ENCODE measurements at regions not wholly inside any gene's neighbourhood (a gene's known extent, or its start where the extent isn't known, plus 50 kb on each side); places are given as distances from the start of the nearest gene placed in this dataset.

- no peak for DNase-seq (ENCODE audit: low read depth in 6 of 9, low spot score in 9 of 9)
Measured at GRCh38 chr5:135718151-135718550, 116.3 kb upstream of the SLC25A48 start.

GRCh38 chr5:135715267-135716055, 119.0 kb upstream of the SLC25A48 start:
- H3K27ac ChIP-seq (ENCODE audit: low read depth in 1 of 2, low read length in 1 of 2) = no peak overlapping the region
- no peaks in the 10 kb centered on the region for H3K27me3 ChIP-seq (ENCODE audit: control insufficient read depth in 2 of 2, insufficient read depth in 1 of 2, low read length in 1 of 2)
- H3K9me3 ChIP-seq (ENCODE audit: control insufficient read depth in 2 of 2, insufficient read depth in 1 of 2, low read length in 1 of 2) = no peaks in the 10 kb centered on the region
- no peaks in the 10 kb centered on the region for H3K4me1 ChIP-seq (ENCODE audit: control insufficient read depth in 2 of 2, insufficient read depth in 2 of 2, low read length in 2 of 2)
- no peak overlapping the region for H3K4me3 ChIP-seq (ENCODE audit: low read length in 2 of 2)
- no peaks in the 10 kb centered on the region for H3K36me3 ChIP-seq (ENCODE audit: control insufficient read depth in 2 of 2, insufficient read depth in 2 of 2, low read length in 1 of 2)
- DNase-seq (ENCODE audit: low read depth in 6 of 9, low spot score in 9 of 9) = no peak
- 93% methylated on average over 4 of the region's 4 CpGs for WGBS

More at GRCh38 chr5:135718151-135718550, 116.3 kb upstream of the SLC25A48 start:
- Histone ChIP-seq H3K4me3 (ENCODE audit: low read length in 2 of 2) (no peak overlapping the region), H3K27me3 (ENCODE audit: control insufficient read depth in 2 of 2, insufficient read depth in 1 of 2, low read length in 1 of 2) (no peaks in the 10 kb centered on the region), H3K4me1 (ENCODE audit: control insufficient read depth in 2 of 2, insufficient read depth in 2 of 2, low read length in 2 of 2) (no peaks in the 10 kb centered on the region), H3K9me3 (ENCODE audit: control insufficient read depth in 2 of 2, insufficient read depth in 1 of 2, low read length in 1 of 2) (no peaks in the 10 kb centered on the region), H3K27ac (ENCODE audit: low read depth in 1 of 2, low read length in 1 of 2) (no peak overlapping the region), H3K36me3 (ENCODE audit: control insufficient read depth in 2 of 2, insufficient read depth in 2 of 2, low read length in 1 of 2) (no peaks in the 10 kb centered on the region)
- WGBS = 83% methylated on average over 4 of the region's 4 CpGs

- H3K9me3 ChIP-seq (ENCODE audit: control insufficient read depth in 2 of 2, insufficient read depth in 1 of 2, low read length in 1 of 2) = no peaks in the 10 kb centered on the region
- no peak for DNase-seq (ENCODE audit: low read depth in 6 of 9, low spot score in 9 of 9)
- 78% methylated on average over 10 of the region's 10 CpGs for WGBS
Measured at GRCh38 chr5:135714126-135714894, 120.2 kb upstream of the SLC25A48 start.

GRCh38 chr5:135713161-135713915, 121.1 kb upstream of the SLC25A48 start:
- H3K4me3 ChIP-seq (ENCODE audit: low read length in 2 of 2) = no peak overlapping the region
- no peak for DNase-seq (ENCODE audit: low read depth in 6 of 9, low spot score in 9 of 9)
- 89% methylated on average over 11 of the region's 11 CpGs for WGBS
- no peaks in the 10 kb centered on the region for H3K36me3 ChIP-seq (ENCODE audit: control insufficient read depth in 2 of 2, insufficient read depth in 2 of 2, low read length in 1 of 2)
- no peaks in the 10 kb centered on the region for H3K9me3 ChIP-seq (ENCODE audit: control insufficient read depth in 2 of 2, insufficient read depth in 1 of 2, low read length in 1 of 2)
- no peak overlapping the region for H3K27ac ChIP-seq (ENCODE audit: low read depth in 1 of 2, low read length in 1 of 2)
- H3K4me1 ChIP-seq (ENCODE audit: control insufficient read depth in 2 of 2, insufficient read depth in 2 of 2, low read length in 2 of 2) = no peaks in the 10 kb centered on the region
- H3K27me3 ChIP-seq (ENCODE audit: control insufficient read depth in 2 of 2, insufficient read depth in 1 of 2, low read length in 1 of 2) = no peaks in the 10 kb centered on the region

More at GRCh38 chr5:135714126-135714894, 120.2 kb upstream of the SLC25A48 start:
- Histone ChIP-seq H3K4me1 (ENCODE audit: control insufficient read depth in 2 of 2, insufficient read depth in 2 of 2, low read length in 2 of 2) (no peaks in the 10 kb centered on the region), H3K27ac (ENCODE audit: low read depth in 1 of 2, low read length in 1 of 2) (no peak overlapping the region), H3K27me3 (ENCODE audit: control insufficient read depth in 2 of 2, insufficient read depth in 1 of 2, low read length in 1 of 2) (no peaks in the 10 kb centered on the region), H3K4me3 (ENCODE audit: low read length in 2 of 2) (no peak overlapping the region), H3K36me3 (ENCODE audit: control insufficient read depth in 2 of 2, insufficient read depth in 2 of 2, low read length in 1 of 2) (no peaks in the 10 kb centered on the region)

DNA sequence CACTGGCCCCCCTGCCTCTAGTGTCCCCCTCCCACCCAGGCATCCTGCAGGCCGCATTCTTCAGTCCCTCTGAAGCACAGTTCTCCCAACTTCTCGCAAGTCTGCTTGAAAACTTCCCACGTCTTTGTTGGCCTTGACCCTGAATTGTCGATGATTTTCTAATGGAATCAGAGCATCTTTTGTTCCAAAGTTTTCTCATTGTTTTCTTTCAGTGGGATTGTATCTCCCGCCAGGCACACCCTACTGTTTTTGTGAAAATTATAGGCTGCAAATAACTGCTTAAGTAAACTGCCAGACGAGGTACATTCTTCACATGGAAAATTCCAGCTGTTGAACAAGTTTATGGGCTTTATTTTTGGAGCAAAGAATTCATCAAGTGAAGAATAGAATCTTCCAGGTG, 122.6 kb upstream of the SLC25A48 start:
- Histone ChIP-seq H3K36me3 (ENCODE audit: control insufficient read depth in 2 of 2, insufficient read depth in 2 of 2, low read length in 1 of 2) (no peaks in the 10 kb centered on the region), H3K4me3 (ENCODE audit: low read length in 2 of 2) (no peak overlapping the region), H3K4me1 (ENCODE audit: control insufficient read depth in 2 of 2, insufficient read depth in 2 of 2, low read length in 2 of 2) (no peaks in the 10 kb centered on the region), H3K27me3 (ENCODE audit: control insufficient read depth in 2 of 2, insufficient read depth in 1 of 2, low read length in 1 of 2) (no peaks in the 10 kb centered on the region), H3K9me3 (ENCODE audit: control insufficient read depth in 2 of 2, insufficient read depth in 1 of 2, low read length in 1 of 2) (no peaks in the 10 kb centered on the region), H3K27ac (ENCODE audit: low read depth in 1 of 2, low read length in 1 of 2) (no peak overlapping the region)
- no peak for DNase-seq (ENCODE audit: low read depth in 6 of 9, low spot score in 9 of 9)
- WGBS = 91% methylated on average over 6 of the region's 6 CpGs

DNA sequence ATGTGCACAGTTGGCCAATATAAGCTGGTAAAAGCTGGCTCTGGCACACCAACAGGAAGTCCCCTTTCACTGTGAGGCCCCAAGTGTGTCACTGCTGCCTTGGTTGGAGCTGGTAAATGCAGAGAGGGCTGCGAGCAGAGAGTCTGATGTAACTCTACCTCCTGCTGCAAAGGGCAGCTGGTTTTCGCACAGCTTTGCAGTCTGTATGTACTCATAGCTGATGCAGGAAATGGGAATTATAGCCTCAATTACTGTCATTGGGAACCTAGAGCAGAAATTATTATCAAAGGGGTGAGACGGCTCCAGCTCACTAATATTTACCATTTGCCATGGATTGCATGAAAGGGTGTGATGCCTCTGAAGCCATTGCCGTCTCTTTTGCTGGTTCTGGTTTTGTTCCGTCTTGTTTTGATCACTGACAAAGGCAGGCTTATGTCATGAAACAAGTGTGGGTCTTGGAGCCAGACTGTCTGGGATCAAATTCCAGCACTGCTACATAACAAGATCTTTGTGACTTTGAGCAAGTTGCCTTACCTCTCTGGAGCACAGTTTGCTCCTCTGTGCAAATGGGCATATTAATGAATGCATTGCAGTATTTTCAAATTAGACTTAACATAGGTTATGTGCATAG, 124.3 kb upstream of the SLC25A48 start:
- H3K4me3 ChIP-seq (ENCODE audit: low read length in 2 of 2) = no peak overlapping the region
- DNase-seq (ENCODE audit: low read depth in 6 of 9, low spot score in 9 of 9) = no peak
- WGBS = 90% methylated on average over 5 of the region's 5 CpGs

DNA sequence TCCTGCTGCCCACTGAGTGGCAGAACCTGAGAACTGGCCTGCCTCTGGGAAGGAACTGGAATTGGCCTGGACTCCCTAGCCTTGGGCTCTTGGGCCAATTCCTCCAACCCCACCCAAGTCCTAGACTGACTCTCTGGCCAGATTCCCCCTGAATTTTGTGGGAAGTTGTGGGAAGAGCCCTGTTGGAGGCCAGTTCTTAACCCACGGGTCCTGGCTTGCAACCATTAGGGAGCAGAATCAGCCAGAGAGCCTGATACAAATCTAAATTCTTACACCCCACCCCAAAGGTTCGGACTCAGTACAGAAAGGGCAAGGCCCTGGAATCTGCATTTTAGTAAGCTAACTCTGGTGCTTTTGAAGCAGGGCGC, 125.3 kb upstream of the SLC25A48 start:
- Histone ChIP-seq H3K4me3 (ENCODE audit: low read length in 2 of 2) (no peak overlapping the region), H3K27ac (ENCODE audit: low read depth in 1 of 2, low read length in 1 of 2) (no peak overlapping the region), H3K27me3 (ENCODE audit: control insufficient read depth in 2 of 2, insufficient read depth in 1 of 2, low read length in 1 of 2) (no peaks in the 10 kb centered on the region), H3K9me3 (ENCODE audit: control insufficient read depth in 2 of 2, insufficient read depth in 1 of 2, low read length in 1 of 2) (no peaks in the 10 kb centered on the region), H3K36me3 (ENCODE audit: control insufficient read depth in 2 of 2, insufficient read depth in 2 of 2, low read length in 1 of 2) (no peaks in the 10 kb centered on the region), H3K4me1 (ENCODE audit: control insufficient read depth in 2 of 2, insufficient read depth in 2 of 2, low read length in 2 of 2) (no peaks in the 10 kb centered on the region)
- 93% methylated on average over 3 of the region's 3 CpGs for WGBS
- DNase-seq (ENCODE audit: low read depth in 6 of 9, low spot score in 9 of 9) = no peak

More for the DNA sequence above, 124.3 kb upstream of the SLC25A48 start:
- H3K27me3 ChIP-seq (ENCODE audit: control insufficient read depth in 2 of 2, insufficient read depth in 1 of 2, low read length in 1 of 2) = no peaks in the 10 kb centered on the region
- H3K9me3 ChIP-seq (ENCODE audit: control insufficient read depth in 2 of 2, insufficient read depth in 1 of 2, low read length in 1 of 2) = no peaks in the 10 kb centered on the region
- no peaks in the 10 kb centered on the region for H3K4me1 ChIP-seq (ENCODE audit: control insufficient read depth in 2 of 2, insufficient read depth in 2 of 2, low read length in 2 of 2)
- no peak overlapping the region for H3K27ac ChIP-seq (ENCODE audit: low read depth in 1 of 2, low read length in 1 of 2)
- no peaks in the 10 kb centered on the region for H3K36me3 ChIP-seq (ENCODE audit: control insufficient read depth in 2 of 2, insufficient read depth in 2 of 2, low read length in 1 of 2)

DNA sequence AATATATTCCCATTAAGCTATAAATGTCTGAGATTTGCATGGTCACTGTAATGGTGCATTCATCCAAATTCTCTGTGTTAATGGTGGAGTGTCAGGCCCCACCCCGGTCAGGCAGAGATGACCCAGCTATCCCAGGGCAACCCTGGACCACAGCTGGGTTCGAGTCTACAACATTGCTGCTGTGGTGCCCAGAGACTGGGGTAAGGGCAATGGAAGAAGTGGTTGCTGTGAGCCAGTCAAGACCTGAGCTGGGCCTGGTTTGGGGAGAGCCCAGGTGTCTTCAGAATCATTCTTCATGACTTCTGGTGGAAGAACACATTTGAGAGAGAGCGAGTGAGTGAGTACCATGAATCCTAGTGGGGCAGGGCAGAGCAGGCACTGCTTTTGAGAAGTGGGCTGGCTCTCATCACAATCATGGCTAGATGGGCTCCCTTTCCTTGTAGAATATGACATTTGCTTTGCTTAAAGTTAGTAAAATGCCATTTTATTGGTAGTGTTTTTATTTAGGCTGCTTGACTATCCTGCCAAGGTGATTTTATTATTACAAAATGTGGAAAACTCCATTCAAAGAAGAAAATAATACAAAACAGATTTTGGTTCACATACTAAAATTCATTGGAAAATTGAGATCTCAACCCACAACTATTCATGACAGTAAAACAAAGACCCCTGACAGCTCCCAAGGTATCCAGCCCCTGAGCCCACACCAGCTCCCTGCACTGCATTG, 125.8 kb upstream of the SLC25A48 start:
- no peak for DNase-seq (ENCODE audit: low read depth in 6 of 9, low spot score in 9 of 9)
- Histone ChIP-seq H3K27me3 (ENCODE audit: control insufficient read depth in 2 of 2, insufficient read depth in 1 of 2, low read length in 1 of 2) (no peaks in the 10 kb centered on the region), H3K36me3 (ENCODE audit: control insufficient read depth in 2 of 2, insufficient read depth in 2 of 2, low read length in 1 of 2) (no peaks in the 10 kb centered on the region), H3K4me3 (ENCODE audit: low read length in 2 of 2) (no peak overlapping the region), H3K9me3 (ENCODE audit: control insufficient read depth in 2 of 2, insufficient read depth in 1 of 2, low read length in 1 of 2) (no peaks in the 10 kb centered on the region), H3K4me1 (ENCODE audit: control insufficient read depth in 2 of 2, insufficient read depth in 2 of 2, low read length in 2 of 2) (no peaks in the 10 kb centered on the region), H3K27ac (ENCODE audit: low read depth in 1 of 2, low read length in 1 of 2) (no peak overlapping the region)
- WGBS = 89% methylated on average over 3 of the region's 3 CpGs
